CD4-positive, CD25-positive, alpha-beta regulatory T cell (primary cell): ENCODE measurements at regions not wholly inside any gene's neighbourhood (a gene's known extent, or its start where the extent isn't known, plus 50 kb on each side); places are given as distances from the start of the nearest gene placed in this dataset.

Experiments
- ATAC-seq, 2 donors: fragments of 150-1000 bp; cut with Tn5 transposase; one replicate each; pipeline ENCODE4 v1.10.0; 2021; ENCODE audit warnings: low read depth in 2 of 2, moderate number of reproducible peaks in 2 of 2, moderate library complexity in 1 of 2
- DNase-seq, 3 donors: peaks; one replicate each; pipeline versions ENCODE4 v3.0.0 to v3.0.0-alpha.2; 2012 to 2022; ENCODE audit warnings: mixed read lengths in 1 of 3
- H3K27ac ChIP-seq: one replicate; pipeline ENCODE4 v1.7.0; 2013; ENCODE audit warnings: mild to moderate bottlenecking, low read length; ENCODE audit not compliant: insufficient read depth, poor library complexity, severe bottlenecking
- H3K27me3 ChIP-seq: one replicate; pipeline ENCODE4 v1.7.0; 2013; ENCODE audit warnings: low read length; ENCODE audit not compliant: control insufficient read depth, insufficient read depth
- H3K36me3 ChIP-seq: one replicate; pipeline ENCODE4 v1.7.0; 2013; ENCODE audit warnings: mild to moderate bottlenecking, low read length, moderate library complexity; ENCODE audit not compliant: control insufficient read depth, insufficient read depth
- H3K4me1 ChIP-seq: 2 replicates; pipeline ENCODE4 v1.7.0; 2013; ENCODE audit warnings: mild to moderate bottlenecking, low read length; ENCODE audit not compliant: insufficient read depth, control insufficient read depth, poor library complexity, severe bottlenecking
- H3K4me3 ChIP-seq: one replicate; pipeline ENCODE4 v1.7.0; 2013; ENCODE audit warnings: low read depth, mild to moderate bottlenecking, low read length, moderate library complexity
- H3K9me3 ChIP-seq, 2 experiments: 1 replicate in 1 of 2; 2 replicates in 1 of 2; pipeline ENCODE4 v1.7.0; 2013; ENCODE audit warnings: low read length in 2 of 2, mild to moderate bottlenecking in 1 of 2, moderate library complexity in 1 of 2; ENCODE audit not compliant: control insufficient read depth in 2 of 2
- H3K27ac Mint-ChIP-seq, 3 donors: one replicate each; pipeline ENCODE4 v1.8.0; 2020 to 2022; ENCODE audit warnings: mild to moderate bottlenecking in 3 of 3, mixed read lengths in 3 of 3, moderate library complexity in 2 of 3
- H3K27me3 Mint-ChIP-seq: one replicate; pipeline ENCODE4 v1.8.0; 2022; ENCODE audit warnings: mild to moderate bottlenecking, mixed read lengths
- H3K36me3 Mint-ChIP-seq: one replicate; pipeline ENCODE4 v1.8.0; 2020; ENCODE audit warnings: mixed read lengths
- H3K4me1 Mint-ChIP-seq, 4 donors: one replicate each; pipeline ENCODE4 v1.8.0; 2020 to 2022; ENCODE audit warnings: mixed read lengths in 4 of 4, mild to moderate bottlenecking in 1 of 4
- H3K4me3 Mint-ChIP-seq, 4 donors: one replicate each; pipeline ENCODE4 v1.8.0; 2020 to 2022; ENCODE audit warnings: mild to moderate bottlenecking in 4 of 4, mixed read lengths in 4 of 4, moderate library complexity in 3 of 4
- H3K9me3 Mint-ChIP-seq, 7 donors: one replicate each; pipeline ENCODE4 v1.8.0; 2020 to 2022; ENCODE audit warnings: mixed read lengths in 7 of 7, mild to moderate bottlenecking in 3 of 7, moderate library complexity in 2 of 7

GRCh38 chr6:80439721-80440470 is 333.4 kb downstream of the BCKDHB start:
- Histone ChIP-seq H3K4me1 (no peaks in the 10 kb centered on the region), H3K4me3 (no peak overlapping the region), H3K9me3 (no peaks in the 10 kb centered on the region), H3K36me3 (no peaks in the 10 kb centered on the region), H3K27me3 (no peaks in the 10 kb centered on the region), H3K27ac (no peak overlapping the region)
- Mint-ChIP-seq H3K4me1 (no peaks in the 10 kb centered on the region), H3K4me3 (no peak overlapping the region), H3K27me3 (no peaks in the 10 kb centered on the region), H3K36me3 (no peaks in the 10 kb centered on the region), H3K9me3 (peaks cover 0 to 4% (median 0%) of the 10 kb centered on the region in 7 donors), H3K27ac (no peak overlapping the region)
- ATAC-seq (no peak), DNase-seq (no peak)

DNA sequence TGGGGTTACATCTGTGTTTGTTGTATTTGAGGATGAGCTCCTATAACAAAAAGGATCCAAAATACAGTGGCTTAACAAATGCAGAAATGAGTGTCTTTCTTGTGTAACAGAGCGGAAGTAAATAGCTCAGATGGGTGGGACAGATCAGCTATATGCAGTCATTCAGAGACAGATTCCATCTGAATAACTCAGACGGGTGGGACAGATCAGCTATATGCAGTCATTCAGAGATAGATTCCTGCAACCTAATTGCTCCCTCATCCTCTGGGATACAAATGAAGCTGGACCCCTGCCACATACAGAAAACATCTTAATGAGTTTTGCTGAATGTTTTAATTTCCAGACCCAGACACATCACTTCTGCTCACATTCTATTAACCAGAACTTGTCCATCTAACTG is 332.3 kb downstream of the BCKDHB start:
- Mint-ChIP-seq H3K36me3 (no peaks in the 10 kb centered on the region), H3K4me3 (no peak overlapping the region), H3K27ac (no peak overlapping the region), H3K4me1 (no peaks in the 10 kb centered on the region), H3K27me3 (no peaks in the 10 kb centered on the region), H3K9me3 (peaks cover 0 to 4% (median 0%) of the 10 kb centered on the region in 7 donors)
- ATAC-seq (no peak), DNase-seq (no peak)
- Histone ChIP-seq H3K27ac (no peak overlapping the region), H3K27me3 (no peaks in the 10 kb centered on the region), H3K9me3 (no peaks in the 10 kb centered on the region), H3K4me3 (no peak overlapping the region), H3K4me1 (no peaks in the 10 kb centered on the region), H3K36me3 (no peaks in the 10 kb centered on the region)

DNA sequence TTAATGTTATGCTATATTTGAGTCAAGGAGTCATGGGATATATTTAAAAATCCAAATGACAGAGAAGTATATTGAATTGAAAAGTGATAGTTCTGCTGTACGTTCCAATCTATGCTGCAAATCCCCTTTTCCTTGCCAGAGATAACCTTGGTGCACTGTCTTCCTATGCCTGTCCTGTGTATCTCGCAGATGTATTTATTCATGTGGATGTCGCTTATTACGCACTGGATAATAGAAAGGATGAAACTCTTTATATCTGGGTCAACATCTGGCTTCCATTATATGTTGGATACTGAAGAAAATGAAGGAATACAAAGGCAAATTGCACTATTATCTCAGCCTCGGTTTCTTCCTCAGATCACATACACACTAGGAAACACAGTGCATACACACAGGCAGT is 331.3 kb downstream of the BCKDHB start:
- H3K4me1 ChIP-seq = no peaks in the 10 kb centered on the region
- no peaks in the 10 kb centered on the region for H3K4me1 Mint-ChIP-seq
- H3K4me3 ChIP-seq = no peak overlapping the region
- no peaks in the 10 kb centered on the region for H3K36me3 Mint-ChIP-seq
- H3K4me3 Mint-ChIP-seq = no peak overlapping the region
- H3K27me3 ChIP-seq = no peaks in the 10 kb centered on the region
- no peaks in the 10 kb centered on the region for H3K9me3 ChIP-seq
- DNase-seq (no peak), ATAC-seq (no peak)
- H3K9me3 Mint-ChIP-seq = peaks cover 0 to 4% (median 0%) of the 10 kb centered on the region in 7 donors
- H3K27ac Mint-ChIP-seq = no peak overlapping the region
- no peak overlapping the region for H3K27ac ChIP-seq
- H3K36me3 ChIP-seq = no peaks in the 10 kb centered on the region
- no peaks in the 10 kb centered on the region for H3K27me3 Mint-ChIP-seq

DNA sequence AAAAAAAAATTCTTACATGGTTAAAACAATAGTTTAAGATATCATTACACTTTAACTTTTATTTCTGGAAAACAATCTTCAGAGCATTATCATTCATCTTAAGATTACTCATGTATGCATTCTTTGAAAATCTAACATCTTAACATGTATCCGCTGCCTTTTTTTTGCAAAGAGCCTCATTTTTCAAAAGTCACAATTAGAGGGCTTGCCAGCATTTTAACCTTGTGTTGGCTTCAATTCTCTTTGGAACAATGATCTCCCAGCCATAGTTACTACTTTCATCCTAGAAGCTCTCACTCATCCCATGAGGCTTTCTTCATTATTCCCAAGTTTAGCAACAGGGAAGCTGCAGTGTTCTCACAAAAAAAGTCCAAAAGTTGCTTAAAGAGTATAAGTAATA is 330.8 kb downstream of the BCKDHB start:
- Mint-ChIP-seq H3K9me3 (peaks cover 0 to 4% (median 0%) of the 10 kb centered on the region in 7 donors), H3K4me1 (no peaks in the 10 kb centered on the region), H3K27me3 (no peaks in the 10 kb centered on the region), H3K27ac (no peak overlapping the region), H3K4me3 (no peak overlapping the region), H3K36me3 (no peaks in the 10 kb centered on the region)
- Histone ChIP-seq H3K4me1 (no peaks in the 10 kb centered on the region), H3K27me3 (no peaks in the 10 kb centered on the region), H3K27ac (no peak overlapping the region), H3K36me3 (no peaks in the 10 kb centered on the region), H3K4me3 (no peak overlapping the region), H3K9me3 (no peaks in the 10 kb centered on the region)
- DNase-seq (no peak), ATAC-seq (no peak)

GRCh38 chr6:80436663-80437062 is 330.2 kb downstream of the BCKDHB start:
- no peak overlapping the region for H3K4me3 ChIP-seq
- H3K9me3 ChIP-seq = no peaks in the 10 kb centered on the region
- Mint-ChIP-seq H3K36me3 (no peaks in the 10 kb centered on the region), H3K27ac (no peak overlapping the region), H3K27me3 (no peaks in the 10 kb centered on the region), H3K4me3 (no peak overlapping the region), H3K9me3 (peaks cover 0 to 7% (median 0%) of the 10 kb centered on the region in 7 donors), H3K4me1 (no peaks in the 10 kb centered on the region)
- H3K4me1 ChIP-seq = no peaks in the 10 kb centered on the region
- DNase-seq = no peak
- ATAC-seq = no peak
- no peaks in the 10 kb centered on the region for H3K27me3 ChIP-seq
- no peaks in the 10 kb centered on the region for H3K36me3 ChIP-seq
- H3K27ac ChIP-seq = no peak overlapping the region

DNA sequence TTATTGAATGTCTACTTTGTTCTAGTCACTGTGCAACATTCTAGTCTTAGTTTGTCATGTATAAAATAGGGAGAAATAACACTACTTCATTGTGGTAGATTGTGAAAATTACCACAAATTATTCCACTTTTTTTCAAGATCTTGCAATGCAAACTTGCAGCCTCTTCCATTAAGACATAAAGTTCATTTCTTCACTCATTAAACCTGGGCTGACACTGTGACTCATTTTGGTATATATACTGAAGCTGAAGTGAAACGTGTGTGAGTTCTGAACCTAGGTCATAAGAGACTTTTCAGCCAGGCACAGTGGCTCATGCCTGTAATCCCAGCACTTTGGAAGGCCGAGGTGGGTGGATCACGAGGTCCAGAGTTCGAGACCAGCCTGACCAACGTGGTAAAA is 329.0 kb downstream of the BCKDHB start:
- no peak overlapping the region for H3K4me3 Mint-ChIP-seq
- H3K36me3 Mint-ChIP-seq = no peaks in the 10 kb centered on the region
- DNase-seq = no peak
- no peaks in the 10 kb centered on the region for H3K27me3 Mint-ChIP-seq
- Histone ChIP-seq H3K9me3 (no peaks in the 10 kb centered on the region), H3K27me3 (no peaks in the 10 kb centered on the region), H3K4me3 (no peak overlapping the region), H3K27ac (no peak overlapping the region), H3K4me1 (no peaks in the 10 kb centered on the region), H3K36me3 (no peaks in the 10 kb centered on the region)
- no peak for ATAC-seq
- no peak overlapping the region for H3K27ac Mint-ChIP-seq
- no peaks in the 10 kb centered on the region for H3K4me1 Mint-ChIP-seq
- peaks cover 0 to 12% (median 2%) of the 10 kb centered on the region in 7 donors for H3K9me3 Mint-ChIP-seq

DNA sequence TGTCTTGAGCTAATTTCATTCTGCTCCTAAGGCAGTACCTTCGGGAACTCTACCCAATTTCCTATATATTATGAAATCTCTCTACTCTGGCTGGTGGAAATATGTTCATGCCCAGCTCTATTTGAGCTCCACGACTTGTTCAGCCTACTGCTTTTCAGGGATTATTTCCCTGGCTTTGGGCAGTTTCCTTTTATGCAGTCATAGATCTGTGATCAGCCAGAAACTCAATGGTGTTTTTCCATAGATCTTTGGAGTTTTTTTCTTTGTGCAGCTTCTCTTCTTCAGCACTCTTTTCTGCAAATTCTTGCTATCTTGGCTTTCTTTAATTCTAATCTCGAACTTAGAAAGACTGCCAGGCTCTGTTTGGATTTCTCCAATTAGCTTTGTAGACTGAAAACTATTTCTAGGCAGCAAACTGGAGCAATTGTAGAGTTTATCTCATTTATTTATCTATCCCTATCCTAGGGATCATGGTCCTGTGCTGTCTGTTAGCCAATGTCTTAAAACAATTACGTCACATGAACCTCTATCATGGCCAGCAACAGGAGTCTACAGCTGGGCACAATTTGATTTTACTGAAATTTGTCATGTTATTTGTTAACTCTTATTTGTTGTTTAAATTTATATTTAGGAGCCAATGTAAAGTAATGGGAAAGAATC is 328.4 kb downstream of the BCKDHB start:
- DNase-seq (no peak), ATAC-seq (no peak)
- H3K4me1 Mint-ChIP-seq = no peaks in the 10 kb centered on the region
- H3K27ac Mint-ChIP-seq = no peak overlapping the region
- no peaks in the 10 kb centered on the region for H3K36me3 Mint-ChIP-seq
- Histone ChIP-seq H3K36me3 (no peaks in the 10 kb centered on the region), H3K4me3 (no peak overlapping the region), H3K27ac (no peak overlapping the region), H3K9me3 (no peaks in the 10 kb centered on the region), H3K4me1 (no peaks in the 10 kb centered on the region), H3K27me3 (no peaks in the 10 kb centered on the region)
- no peaks in the 10 kb centered on the region for H3K27me3 Mint-ChIP-seq
- peaks cover 0 to 12% (median 5%) of the 10 kb centered on the region in 7 donors for H3K9me3 Mint-ChIP-seq
- no peak overlapping the region for H3K4me3 Mint-ChIP-seq

DNA sequence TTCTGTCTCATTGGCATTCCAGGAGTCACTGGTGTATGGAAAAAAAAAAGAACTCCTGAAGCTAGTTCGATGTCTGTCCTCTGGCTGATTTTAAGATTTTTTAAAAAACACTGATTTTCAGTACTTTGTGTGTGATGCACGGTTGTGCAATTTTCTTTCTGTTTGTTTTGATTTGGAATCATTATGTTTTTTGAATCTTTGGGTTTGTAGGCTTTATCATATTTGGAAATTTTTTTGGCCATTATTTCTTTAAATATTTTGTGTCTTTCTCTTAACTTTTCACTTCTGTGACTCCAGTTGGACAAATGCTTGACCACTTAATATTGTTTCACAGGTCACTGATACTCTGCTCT is 327.2 kb downstream of the BCKDHB start:
- Histone ChIP-seq H3K4me3 (no peak overlapping the region), H3K27me3 (no peaks in the 10 kb centered on the region), H3K9me3 (no peaks in the 10 kb centered on the region), H3K27ac (no peak overlapping the region), H3K4me1 (no peaks in the 10 kb centered on the region), H3K36me3 (no peaks in the 10 kb centered on the region)
- no peak overlapping the region for H3K4me3 Mint-ChIP-seq
- no peak overlapping the region for H3K27ac Mint-ChIP-seq
- no peak for DNase-seq
- H3K36me3 Mint-ChIP-seq = no peaks in the 10 kb centered on the region
- no peak for ATAC-seq
- no peaks in the 10 kb centered on the region for H3K27me3 Mint-ChIP-seq
- no peaks in the 10 kb centered on the region for H3K4me1 Mint-ChIP-seq
- peaks cover 0 to 16% (median 6%) of the 10 kb centered on the region in 7 donors for H3K9me3 Mint-ChIP-seq
